Transverse colon (tissue), 4 donors: ENCODE measurements at regions not wholly inside any gene's neighbourhood (a gene's known extent, or its start where the extent isn't known, plus 50 kb on each side); places are given as distances from the start of the nearest gene placed in this dataset.

Source experiments
- EP300 ChIP-seq: sonication (generic); formaldehyde crosslinking; IDR thresholded peaks from one replicate; pipeline ENCODE4 v1.6.1; 2017; ENCODE audit warnings: antibody characterized with exemption, low read depth
- POLR2A ChIP-seq: fragments of 450-650 bp; IDR thresholded peaks from one replicate; pipeline ENCODE4 v1.6.1; 2016; ENCODE audit warnings: antibody characterized with exemption, mild to moderate bottlenecking, moderate library complexity
- POLR2AphosphoS5 ChIP-seq, 3 donors: sonication (generic); formaldehyde crosslinking; IDR thresholded peaks; one replicate each; pipeline ENCODE4 v1.6.1; 2016; ENCODE audit warnings: antibody characterized with exemption in 3 of 3
- TF ChIP-seq, protein P1 (sequence below), 5 experiments: fragments of 200-600 bp in 3 of 5; fragments of 450-650 bp in 2 of 5; sonication (generic) in 3 of 5; IDR thresholded peaks; 1 replicate in 2 of 5; 2 replicates in 3 of 5; pipeline ENCODE4 v1.5.1; 2016 to 2017; ENCODE audit warnings: antibody characterized with exemption in 5 of 5, inconsistent platforms in 3 of 5, mild to moderate bottlenecking in 2 of 5, moderate library complexity in 1 of 5

DNA sequence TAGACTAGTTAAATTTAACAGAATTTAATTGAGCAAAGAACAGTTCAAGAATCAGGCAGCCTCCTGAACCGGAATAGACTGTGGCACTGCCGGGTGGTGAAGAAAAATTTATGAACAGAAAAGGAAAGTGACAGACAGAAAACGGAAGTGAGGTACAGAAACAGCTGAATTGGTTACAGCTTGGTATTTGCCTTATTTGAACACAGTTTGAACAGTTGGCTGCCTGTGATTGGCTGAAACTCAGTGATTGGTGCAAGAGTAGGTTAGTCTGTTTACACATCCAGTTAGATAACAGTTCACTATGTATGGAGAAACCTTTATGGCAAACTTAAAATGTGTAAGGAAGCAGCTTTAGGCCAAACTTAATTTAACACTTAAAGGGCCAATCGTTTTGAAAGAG, 116.0 kb upstream of the CITED2 start:
- TF ChIP-seq, protein P1, sequence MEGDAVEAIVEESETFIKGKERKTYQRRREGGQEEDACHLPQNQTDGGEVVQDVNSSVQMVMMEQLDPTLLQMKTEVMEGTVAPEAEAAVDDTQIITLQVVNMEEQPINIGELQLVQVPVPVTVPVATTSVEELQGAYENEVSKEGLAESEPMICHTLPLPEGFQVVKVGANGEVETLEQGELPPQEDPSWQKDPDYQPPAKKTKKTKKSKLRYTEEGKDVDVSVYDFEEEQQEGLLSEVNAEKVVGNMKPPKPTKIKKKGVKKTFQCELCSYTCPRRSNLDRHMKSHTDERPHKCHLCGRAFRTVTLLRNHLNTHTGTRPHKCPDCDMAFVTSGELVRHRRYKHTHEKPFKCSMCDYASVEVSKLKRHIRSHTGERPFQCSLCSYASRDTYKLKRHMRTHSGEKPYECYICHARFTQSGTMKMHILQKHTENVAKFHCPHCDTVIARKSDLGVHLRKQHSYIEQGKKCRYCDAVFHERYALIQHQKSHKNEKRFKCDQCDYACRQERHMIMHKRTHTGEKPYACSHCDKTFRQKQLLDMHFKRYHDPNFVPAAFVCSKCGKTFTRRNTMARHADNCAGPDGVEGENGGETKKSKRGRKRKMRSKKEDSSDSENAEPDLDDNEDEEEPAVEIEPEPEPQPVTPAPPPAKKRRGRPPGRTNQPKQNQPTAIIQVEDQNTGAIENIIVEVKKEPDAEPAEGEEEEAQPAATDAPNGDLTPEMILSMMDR (IDR thresholded peaks at IDR 0.05) = no peak
- TF ChIP-seq POLR2A = no peak
- no peak for TF ChIP-seq POLR2AphosphoS5 (IDR thresholded peaks at IDR 0.05)
- TF ChIP-seq EP300 = no peak
